NT2/D1 (cell line): ENCODE measurements at regions not wholly inside any gene's neighbourhood (a gene's known extent, or its start where the extent isn't known, plus 50 kb on each side); places are given as distances from the start of the nearest gene placed in this dataset.

Experiments used
- SUZ12 ChIP-seq: IDR thresholded peaks from 2 replicates; pipeline ENCODE4 v1.6.1; 2011; ENCODE audit not compliant: insufficient read length, insufficient read depth; ENCODE audit errors: extremely low read depth
- YY1 ChIP-seq: IDR thresholded peaks from 2 replicates; pipeline ENCODE4 v1.6.1; 2011; ENCODE audit not compliant: insufficient read length, insufficient read depth
- ZNF274 ChIP-seq: IDR thresholded peaks from 2 replicates; pipeline ENCODE4 v1.6.1; 2011; ENCODE audit warnings: mild to moderate bottlenecking, low read depth, low read length

GRCh38 chr11:115616971-115617370, 112.8 kb upstream of the CADM1 start:
- TF ChIP-seq YY1 = no peak
- no peak for TF ChIP-seq ZNF274
- no peak for TF ChIP-seq SUZ12
